NOMO-1 treated with dmso at 0.1 percent for 144 hours (cell line): ENCODE measurements at regions not wholly inside any gene's neighbourhood (a gene's known extent, or its start where the extent isn't known, plus 50 kb on each side); places are given as distances from the start of the nearest gene placed in this dataset.

Experiments used
- DNase-seq: peaks from one replicate; lab custom pipeline; 2025; ENCODE audit not compliant: unreplicated experiment; lab: John Stamatoyannopoulos, UW

GRCh38 chr2:236653863-236654262 is 84.2 kb downstream of the ACKR3 start:
- no peak for DNase-seq

- DNase-seq: no peak
These were observed 84.9 kb downstream of the ACKR3 start for GRCh38 chr2:236654496-236654895.

GRCh38 chr2:236656166-236656565 is 86.5 kb downstream of the ACKR3 start:
- no peak for DNase-seq

GRCh38 chr2:236656721-236657120 is 87.1 kb downstream of the ACKR3 start:
- DNase-seq: no peak

GRCh38 chr2:236657215-236657614 is 87.6 kb downstream of the ACKR3 start:
- no peak for DNase-seq

- DNase-seq: no peak
These were observed 88.2 kb downstream of the ACKR3 start for GRCh38 chr2:236657801-236658200.

GRCh38 chr2:236658974-236659757 is 89.5 kb downstream of the ACKR3 start:
- no peak for DNase-seq

- DNase-seq: no peak
These were observed 90.1 kb downstream of the ACKR3 start for GRCh38 chr2:236659758-236660150.

GRCh38 chr2:236661061-236661761 is 91.6 kb downstream of the ACKR3 start:
- DNase-seq: no peak

GRCh38 chr2:236661762-236662110 is 92.1 kb downstream of the ACKR3 start:
- no peak for DNase-seq

GRCh38 chr2:236662231-236663185 is 92.9 kb downstream of the ACKR3 start:
- no peak for DNase-seq

GRCh38 chr2:236663287-236664101 is 93.9 kb downstream of the ACKR3 start:
- DNase-seq: no peak

- DNase-seq: no peak
These were observed 94.5 kb downstream of the ACKR3 start for GRCh38 chr2:236664136-236664535.

- DNase-seq: no peak
These were observed 95.5 kb downstream of the ACKR3 start for GRCh38 chr2:236665101-236665500.

GRCh38 chr2:236665572-236666118 is 96.0 kb downstream of the ACKR3 start:
- no peak for DNase-seq

GRCh38 chr2:236666646-236667204 is 97.1 kb downstream of the ACKR3 start:
- no peak for DNase-seq

- no peak for DNase-seq
These were observed 97.9 kb downstream of the ACKR3 start for GRCh38 chr2:236667526-236667925.

- DNase-seq: no peak
These were observed 98.9 kb downstream of the ACKR3 start for GRCh38 chr2:236668531-236668969.

- no peak for DNase-seq
These were observed 100.6 kb downstream of the ACKR3 start for GRCh38 chr2:236670235-236670620.
